IMR-90 (cell line): ENCODE measurements at regions not wholly inside any gene's neighbourhood (a gene's known extent, or its start where the extent isn't known, plus 50 kb on each side); places are given as distances from the start of the nearest gene placed in this dataset.

ENCODE experiments used
- ATAC-seq: fragments of 200-7000 bp; cut with Tn5 transposase; 2 replicates; pipeline ENCODE4 v1.9.1; 2020; ENCODE audit warnings: low read depth, mild to moderate bottlenecking, moderate library complexity
- BruUV-seq: library from RNA; stranded (reverse); fragments of 400-500 nt; replicated peaks from 2 replicates; lab custom pipeline; 2021; lab: Mats Ljungman, UMichigan
- CTCF ChIA-PET: fragments of 300-600 bp; formaldehyde crosslinking; extraction: SDS; loops from one replicate; lab custom pipeline; 2021; ENCODE audit warnings: antibody characterized with exemption; lab: Yijun Ruan, JAX
- POLR2A ChIA-PET: fragments of 300-600 bp; sonication (Branson Sonifier 250); formaldehyde crosslinking; loops from one replicate; lab custom pipeline; 2022; ENCODE audit warnings: antibody characterized with exemption; ENCODE audit not compliant: unreplicated experiment; lab: Charles Lee
- DNase-seq: peaks from one replicate; pipeline ENCODE4 v3.0.0; 2013
- H2AFZ ChIP-seq: replicated peaks from 2 replicates; pipeline ENCODE3; 2013; ENCODE audit warnings: low read length, mild to moderate bottlenecking; ENCODE audit not compliant: poor library complexity
- H2AK5ac ChIP-seq: 2 replicates; pipeline ENCODE4 v1.6.1; 2013; ENCODE audit warnings: low read depth, low read length, inconsistent platforms
- H2AK9ac ChIP-seq: replicated peaks from 2 replicates; pipeline ENCODE3; 2013; ENCODE audit warnings: mild to moderate bottlenecking, low read depth, low read length, moderate library complexity; ENCODE audit not compliant: poor library complexity
- H2BK120ac ChIP-seq: 2 replicates; pipeline ENCODE4 v1.6.1; 2013; ENCODE audit warnings: low read depth, low read length, inconsistent platforms
- H2BK15ac ChIP-seq: 3 replicates; pipeline ENCODE4 v1.6.1; 2013; ENCODE audit warnings: low read depth, low read length, inconsistent platforms
- H2BK20ac ChIP-seq: 2 replicates; pipeline ENCODE4 v1.6.1; 2013; ENCODE audit warnings: low read depth, mild to moderate bottlenecking, inconsistent platforms, low read length, moderate library complexity
- H2BK5ac ChIP-seq: 2 replicates; pipeline ENCODE4 v1.6.1; 2013; ENCODE audit warnings: mild to moderate bottlenecking, low read depth, low read length, inconsistent platforms; ENCODE audit not compliant: poor library complexity, severe bottlenecking
- H3K14ac ChIP-seq: replicated peaks from 2 replicates; pipeline ENCODE4 v1.6.1; 2013; ENCODE audit warnings: low read depth, low read length, inconsistent platforms
- H3K18ac ChIP-seq: 2 replicates; pipeline ENCODE4 v1.6.1; 2013; ENCODE audit warnings: low read depth, low read length, control low read depth
- H3K23ac ChIP-seq: 2 replicates; pipeline ENCODE4 v1.6.1; 2013; ENCODE audit warnings: low read depth, low read length, inconsistent platforms
- H3K27ac ChIP-seq: 2 replicates; pipeline ENCODE4 v1.5.1; 2013; ENCODE audit warnings: mild to moderate bottlenecking, control low read depth, low read length; ENCODE audit not compliant: insufficient read depth
- H3K27me3 ChIP-seq: 2 replicates; pipeline ENCODE4 v1.6.1; 2013; ENCODE audit warnings: low read length; ENCODE audit not compliant: control insufficient read depth, insufficient read depth
- H3K36me3 ChIP-seq: 2 replicates; pipeline ENCODE4 v1.6.1; 2013; ENCODE audit warnings: low read length, mixed read lengths; ENCODE audit not compliant: control insufficient read depth, insufficient read depth
- H3K4ac ChIP-seq: 2 replicates; pipeline ENCODE4 v1.6.1; 2013; ENCODE audit warnings: low read depth, low read length, inconsistent platforms
- H3K4me1 ChIP-seq: 2 replicates; pipeline ENCODE4 v1.6.1; 2013; ENCODE audit warnings: low read length, mixed read lengths; ENCODE audit not compliant: control insufficient read depth, insufficient read depth
- H3K4me2 ChIP-seq: 2 replicates; pipeline ENCODE4 v1.6.1; 2013; ENCODE audit warnings: low read depth, mild to moderate bottlenecking, control low read depth, low read length, moderate library complexity
- H3K4me3 ChIP-seq: 2 replicates; pipeline ENCODE4 v1.5.1; 2013; ENCODE audit warnings: low read depth, mild to moderate bottlenecking, control low read depth, low read length, moderate library complexity; ENCODE audit not compliant: insufficient read depth
- H3K56ac ChIP-seq: 2 replicates; pipeline ENCODE4 v1.6.1; 2013; ENCODE audit warnings: low read length, inconsistent platforms; ENCODE audit not compliant: insufficient read depth; ENCODE audit errors: extremely low read depth
- H3K79me1 ChIP-seq, 2 experiments: 2 replicates each; pipeline ENCODE4 v1.6.1; 2013; ENCODE audit warnings: low read length in 2 of 2, inconsistent platforms in 1 of 2, low read depth in 1 of 2
- H3K9ac ChIP-seq: 2 replicates; pipeline ENCODE4 v1.6.1; 2013; ENCODE audit warnings: low read depth, low read length, control low read depth
- H3K9me1 ChIP-seq: 2 replicates; pipeline ENCODE4 v1.6.1; 2013; ENCODE audit warnings: low read length, inconsistent platforms; ENCODE audit not compliant: insufficient read depth
- H3K9me3 ChIP-seq: 2 replicates; pipeline ENCODE4 v1.6.1; 2013; ENCODE audit warnings: low read length; ENCODE audit not compliant: control insufficient read depth, insufficient read depth
- H4K20me1 ChIP-seq: 2 replicates; pipeline ENCODE4 v1.6.1; 2013; ENCODE audit warnings: low read length, inconsistent platforms; ENCODE audit not compliant: insufficient read depth
- H4K5ac ChIP-seq: 2 replicates; pipeline ENCODE4 v1.6.1; 2013; ENCODE audit warnings: mild to moderate bottlenecking, low read depth, low read length, control low read depth
- H4K8ac ChIP-seq, 2 experiments: 2 replicates each; pipeline ENCODE4 v1.6.1; 2013; ENCODE audit warnings: low read depth in 2 of 2, low read length in 2 of 2, control low read depth in 1 of 2, inconsistent platforms in 1 of 2
- H4K91ac ChIP-seq: 2 replicates; pipeline ENCODE4 v1.6.1; 2013; ENCODE audit warnings: low read depth, low read length, inconsistent platforms; ENCODE audit not compliant: insufficient read depth
- MXI1 ChIP-seq: IDR thresholded peaks from 2 replicates; pipeline ENCODE4 v1.6.1; 2012; ENCODE audit warnings: low read depth, mild to moderate bottlenecking, low read length, moderate library complexity, borderline replicate concordance
- WGBS, 2 experiments: methylation state at CpG; one replicate each; pipeline versions ENCODE4 v1.1.5 to v1.1.7; 2013; ENCODE audit warnings: missing lambda C conversion rate in 2 of 2; ENCODE audit not compliant: insufficient read length in 1 of 2; ENCODE audit errors: extremely low coverage in 2 of 2; 5-methylcytosine and 5-hydroxymethylcytosine counted together
- dilution Hi-C: fragments of 300-500 bp; cut with HindIII; formaldehyde crosslinking; loops from one replicate; pipeline ENCODE4 v1.14.3; 2018; ENCODE audit warnings: low sequenced_read_pairs; ENCODE audit not compliant: unreplicated experiment
- in situ Hi-C: fragments of 300-500 bp; cut with MboI; formaldehyde crosslinking; loops from 3 replicates; pipeline ENCODE4 v1.14.3; 2019; ENCODE audit warnings: low sequenced_read_pairs, inconsistent platforms, mixed read lengths
- intact Hi-C: fragments of 100-400 bp; cut with micrococcal nuclease; formaldehyde crosslinking; loops from 2 replicates; pipeline ENCODE4 v1.10.0; 2022

GRCh38 chr1:87926131-87926830, 597.6 kb downstream of the LMO4 start:
- Histone ChIP-seq H3K79me1 (no peaks in the 10 kb centered on the region), H2AFZ (no peak overlapping the region), H3K36me3 (no peaks in the 10 kb centered on the region), H3K9me1 (no peaks in the 10 kb centered on the region), H3K4ac (no peak overlapping the region), H2BK5ac (no peak overlapping the region), H4K8ac (no peak overlapping the region), H4K5ac (no peak overlapping the region), H2AK5ac (no peak overlapping the region), H3K27ac (no peak overlapping the region), H3K4me2 (no peak overlapping the region), H3K4me3 (no peak overlapping the region), H3K27me3 (no peaks in the 10 kb centered on the region), H4K91ac (no peak overlapping the region), H2AK9ac (no peak overlapping the region), H2BK120ac (no peak overlapping the region), H3K18ac (no peak overlapping the region), H3K9me3 (no peaks in the 10 kb centered on the region), H2BK15ac (no peak overlapping the region), H3K4me1 (no peaks in the 10 kb centered on the region), H3K23ac (no peak overlapping the region), H3K14ac (no peak overlapping the region), H2BK20ac (no peak overlapping the region), H4K20me1 (no peaks in the 10 kb centered on the region), H3K56ac (no peak overlapping the region), H3K9ac (no peak overlapping the region)
- ChIA-PET CTCF (interaction anchor here (1.2 kb wide), 1 partner anchor 10 kb away, joined by 3 read pairs; no protein-coding TSS in a partner anchor), POLR2A (no interaction called here)
- no peak for ATAC-seq
- no peak for DNase-seq
- no CpG with 5 or more reads among the region's 3 CpGs for WGBS, 2 experiments
- in situ Hi-C loops (no loop called here), intact Hi-C loops (no loop called here), dilution Hi-C loops (no loop called here)
- no TSS peak for BruUV-seq
- TF ChIP-seq MXI1 = no peak
